H1 (cell line): ENCODE measurements at regions not wholly inside any gene's neighbourhood (a gene's known extent, or its start where the extent isn't known, plus 50 kb on each side); places are given as distances from the start of the nearest gene placed in this dataset.

Experiments
- CTCF ChIA-PET: fragments of 300-600 bp; sonication (Branson Sonifier 250); formaldehyde crosslinking; loops from one replicate; lab custom pipeline; 2021; ENCODE audit not compliant: partially characterized antibody; lab: Charles Lee
- POLR2A ChIA-PET: fragments of 300-600 bp; sonication (Branson Sonifier 250); formaldehyde crosslinking; loops from one replicate; lab custom pipeline; 2021; ENCODE audit warnings: inconsistent platforms; ENCODE audit not compliant: partially characterized antibody; lab: Charles Lee
- DNase-seq, 2 experiments: peaks; one replicate each; pipeline versions ENCODE4 v3.0.0 to v3.0.0-alpha.2; 2010 to 2022; ENCODE audit warnings: low spot score in 2 of 2, low read depth in 1 of 2, mixed read lengths in 1 of 2
- FAIRE-seq: peaks from 2 replicates; lab custom pipeline; 2011; peaks lifted over from hg19 to GRCh38; lab: Jason Lieb, UNC
- H2AFZ ChIP-seq: 2 replicates; pipeline ENCODE4 v1.8.1; 2012; ENCODE audit warnings: low read length, inconsistent platforms
- H2AK5ac ChIP-seq: 2 replicates; pipeline ENCODE4 v1.6.1; 2013; ENCODE audit warnings: low read depth, low read length
- H2BK120ac ChIP-seq: replicated peaks from 2 replicates; pipeline ENCODE3; 2013; ENCODE audit warnings: low read depth, low read length, inconsistent platforms
- H2BK12ac ChIP-seq: 2 replicates; pipeline ENCODE4 v1.6.1; 2013; ENCODE audit warnings: low read depth, low read length
- H2BK15ac ChIP-seq: 2 replicates; pipeline ENCODE4 v1.6.1; 2013; ENCODE audit warnings: low read length
- H2BK20ac ChIP-seq: 2 replicates; pipeline ENCODE4 v1.6.1; 2013; ENCODE audit warnings: low read length
- H2BK5ac ChIP-seq: 2 replicates; pipeline ENCODE4 v1.6.1; 2013; ENCODE audit warnings: low read depth, low read length
- H3K14ac ChIP-seq: 2 replicates; pipeline ENCODE4 v1.6.1; 2013; ENCODE audit warnings: inconsistent platforms; ENCODE audit not compliant: insufficient read length
- H3K18ac ChIP-seq: 2 replicates; pipeline ENCODE4 v1.6.1; 2013; ENCODE audit warnings: low read length; ENCODE audit errors: extremely low read depth
- H3K23ac ChIP-seq: 2 replicates; pipeline ENCODE4 v1.6.1; 2013; ENCODE audit warnings: inconsistent platforms; ENCODE audit not compliant: insufficient read length
- H3K23me2 ChIP-seq: 2 replicates; pipeline ENCODE4 v1.6.1; 2013; ENCODE audit warnings: low read depth, low read length
- H3K27ac ChIP-seq: 2 replicates; pipeline ENCODE4 v1.6.1; 2011; ENCODE audit warnings: low read depth, low read length, inconsistent platforms
- H3K27me3 ChIP-seq, 4 experiments: replicated peaks in 1 of 4; 1 replicate in 1 of 4; 2 replicates in 3 of 4; pipeline versions ENCODE4 v1.6.1 to v1.8.1; 2011 to 2013; ENCODE audit warnings: low read length in 3 of 4, mild to moderate bottlenecking in 3 of 4, inconsistent platforms in 2 of 4, mixed read lengths in 2 of 4, moderate library complexity in 1 of 4; ENCODE audit not compliant: control insufficient read depth in 3 of 4, insufficient read depth in 3 of 4; ENCODE audit errors: extremely low read depth in 1 of 4
- H3K36me3 ChIP-seq, 4 experiments: 2 replicates each; pipeline versions ENCODE4 v1.6.1 to v1.8.1; 2011 to 2013; ENCODE audit warnings: mild to moderate bottlenecking in 4 of 4, low read length in 3 of 4, moderate library complexity in 2 of 4, control low read depth in 1 of 4, inconsistent platforms in 1 of 4; ENCODE audit not compliant: insufficient read depth in 4 of 4, control insufficient read depth in 2 of 4
- H3K4ac ChIP-seq: replicated peaks from 2 replicates; pipeline ENCODE3; 2013; ENCODE audit warnings: low read length, low read depth, mixed read lengths, inconsistent platforms; ENCODE audit not compliant: insufficient read length
- H3K4me1 ChIP-seq, 4 experiments: replicated peaks in 1 of 4; 1 replicate in 1 of 4; 2 replicates in 3 of 4; pipeline versions ENCODE4 v1.6.1 to v1.8.1; 2011 to 2013; ENCODE audit warnings: low read length in 3 of 4, inconsistent platforms in 2 of 4, mixed read lengths in 1 of 4; ENCODE audit not compliant: insufficient read depth in 4 of 4, control insufficient read depth in 3 of 4
- H3K4me2 ChIP-seq, 2 experiments: 2 replicates each; pipeline versions ENCODE4 v1.6.1 to v1.8.1; 2011 to 2013; ENCODE audit warnings: low read depth in 2 of 2, low read length in 2 of 2, control low read depth in 1 of 2, inconsistent platforms in 1 of 2, mild to moderate bottlenecking in 1 of 2; ENCODE audit not compliant: insufficient read depth in 1 of 2
- H3K4me3 ChIP-seq, 4 experiments: fragments of 200-600, 300-600 bp in 1 of 4; sonication (generic), shearing (Covaris generic), sonication (Bioruptor Twin) in 1 of 4; 2 replicates each; pipeline versions ENCODE4 v1.5.1 to v1.8.1; 2011 to 2016; ENCODE audit warnings: low read length in 4 of 4, low read depth in 3 of 4, control low read depth in 2 of 4, inconsistent platforms in 2 of 4, mild to moderate bottlenecking in 2 of 4, mixed read lengths in 1 of 4, moderate library complexity in 1 of 4; ENCODE audit not compliant: insufficient read depth in 2 of 4; ENCODE audit errors: extremely low read depth in 1 of 4
- H3K56ac ChIP-seq: replicated peaks from 2 replicates; pipeline ENCODE3; 2013; ENCODE audit warnings: low read depth, mild to moderate bottlenecking, mixed read lengths, low read length, inconsistent platforms; ENCODE audit not compliant: insufficient read length
- H3K79me1 ChIP-seq: 2 replicates; pipeline ENCODE4 v1.6.1; 2013; ENCODE audit warnings: low read depth, low read length, control low read depth
- H3K79me2 ChIP-seq, 2 experiments: 2 replicates each; pipeline versions ENCODE4 v1.6.1 to v1.8.1; 2012 to 2013; ENCODE audit warnings: low read length in 2 of 2, mild to moderate bottlenecking in 2 of 2, inconsistent platforms in 1 of 2; ENCODE audit not compliant: insufficient read depth in 2 of 2, control insufficient read depth in 1 of 2
- H3K9ac ChIP-seq, 4 experiments: replicated peaks in 1 of 4; 1 replicate in 1 of 4; 2 replicates in 3 of 4; pipeline versions ENCODE4 v1.6.1 to v1.8.1; 2011 to 2013; ENCODE audit warnings: low read depth in 3 of 4, low read length in 3 of 4, control low read depth in 2 of 4, mild to moderate bottlenecking in 2 of 4, moderate library complexity in 2 of 4, inconsistent platforms in 1 of 4; ENCODE audit errors: extremely low read depth in 1 of 4
- H3K9me3 ChIP-seq, 2 experiments: 2 replicates each; pipeline versions ENCODE4 v1.6.1 to v1.8.1; 2012 to 2013; ENCODE audit warnings: mild to moderate bottlenecking in 2 of 2, moderate library complexity in 2 of 2, control low read depth in 1 of 2, inconsistent platforms in 1 of 2, low read depth in 1 of 2, low read length in 1 of 2, mixed read lengths in 1 of 2; ENCODE audit not compliant: insufficient read depth in 2 of 2
- H4K20me1 ChIP-seq, 2 experiments: replicated peaks in 1 of 2; 2 replicates each; pipeline versions ENCODE3 to v1.8.1; 2011 to 2013; ENCODE audit warnings: inconsistent platforms in 2 of 2, low read length in 2 of 2, mild to moderate bottlenecking in 1 of 2; ENCODE audit not compliant: insufficient read depth in 2 of 2, control insufficient read depth in 1 of 2
- H4K5ac ChIP-seq: 2 replicates; pipeline ENCODE4 v1.6.1; 2013; ENCODE audit warnings: low read length, low read depth, mixed read lengths, inconsistent platforms; ENCODE audit not compliant: insufficient read length
- H4K8ac ChIP-seq: 2 replicates; pipeline ENCODE4 v1.8.0; 2013; ENCODE audit warnings: mild to moderate bottlenecking, moderate library complexity, low read length, inconsistent platforms; ENCODE audit not compliant: insufficient read depth; ENCODE audit errors: extremely low read depth
- H4K91ac ChIP-seq: replicated peaks from 2 replicates; pipeline ENCODE3; 2013; ENCODE audit warnings: low read length, mixed read lengths, inconsistent platforms; ENCODE audit not compliant: insufficient read length
- ATF3 ChIP-seq: IDR thresholded peaks from 2 replicates; pipeline ENCODE4 v1.6.1; 2011; ENCODE audit warnings: low read depth, mild to moderate bottlenecking, low read length; ENCODE audit not compliant: insufficient read depth
- CEBPB ChIP-seq: IDR thresholded peaks from 2 replicates; pipeline ENCODE4 v1.6.1; 2012; ENCODE audit warnings: low read depth, low read length
- CREB1 ChIP-seq: IDR thresholded peaks from 2 replicates; pipeline ENCODE4 v1.6.1; 2012; ENCODE audit warnings: inconsistent platforms
- EGR1 ChIP-seq: IDR thresholded peaks from 2 replicates; pipeline ENCODE4 v1.6.1; 2011; ENCODE audit warnings: low read depth, low read length, borderline replicate concordance
- EP300 ChIP-seq, 2 experiments: IDR thresholded peaks; 1 replicate in 1 of 2; 2 replicates in 1 of 2; pipeline ENCODE4 v1.6.1; 2011 to 2012; ENCODE audit warnings: low read depth in 2 of 2, low read length in 2 of 2, mild to moderate bottlenecking in 2 of 2, borderline replicate concordance in 1 of 2, inconsistent platforms in 1 of 2, moderate library complexity in 1 of 2
- KDM1A ChIP-seq: fragments of 200-600, 300-600 bp; sonication (generic); IDR thresholded peaks from 2 replicates; pipeline ENCODE4 v1.7.1; 2016; ENCODE audit warnings: mild to moderate bottlenecking, low read length, borderline replicate concordance
- PHF8 ChIP-seq: fragments of 200-600 bp; sonication (generic); conservative IDR thresholded peaks from 2 replicates; pipeline ENCODE4 v1.7.1; 2012; ENCODE audit warnings: low read depth, mild to moderate bottlenecking, inconsistent platforms, low read length, moderate library complexity
- POLR2A ChIP-seq, 2 experiments: IDR thresholded peaks; 1 replicate in 1 of 2; 2 replicates in 1 of 2; pipeline ENCODE4 v1.6.1; 2011; ENCODE audit warnings: low read depth in 2 of 2, low read length in 2 of 2, mild to moderate bottlenecking in 2 of 2; ENCODE audit errors: control extremely low read depth in 1 of 2
- RFX5 ChIP-seq: IDR thresholded peaks from 2 replicates; pipeline ENCODE4 v1.6.1; 2011; ENCODE audit warnings: low read depth, low read length, improper control_type of control experiment, borderline replicate concordance
- SAP30 ChIP-seq: fragments of 300-600 bp; sonication (generic); IDR thresholded peaks from 2 replicates; pipeline ENCODE4 v1.7.1; 2012; ENCODE audit warnings: low read length, moderate library complexity, mild to moderate bottlenecking, inconsistent platforms; ENCODE audit not compliant: insufficient read depth, insufficient replicate concordance
- TAF7 ChIP-seq: optimal IDR thresholded peaks from 2 replicates; pipeline ENCODE3; 2011; ENCODE audit warnings: low read depth, mild to moderate bottlenecking, inconsistent platforms, low read length, moderate library complexity, borderline replicate concordance
- TBP ChIP-seq: IDR thresholded peaks from 2 replicates; pipeline ENCODE4 v1.6.1; 2011; ENCODE audit warnings: low read depth, low read length, improper control_type of control experiment
- WGBS, 2 experiments: shearing (Covaris generic) in 1 of 2; methylation state at CpG; one replicate each; pipeline versions ENCODE4 v1.1.6 to v1.1.7; 2013 to 2015; ENCODE audit warnings: low lambda C conversion rate in 2 of 2, mixed read lengths in 2 of 2, inconsistent platforms in 1 of 2, low coverage in 1 of 2, missing lambda C conversion rate in 1 of 2; ENCODE audit not compliant: insufficient replicate concordance in 2 of 2, insufficient coverage in 1 of 2, insufficient read length in 1 of 2; ENCODE audit errors: extremely low coverage in 1 of 2, missing lambda C conversion rate in 1 of 2; 5-methylcytosine and 5-hydroxymethylcytosine counted together
- TF ChIP-seq, protein P1 (sequence below): IDR thresholded peaks from 2 replicates; pipeline ENCODE4 v1.6.1; 2012; ENCODE audit warnings: inconsistent platforms
- TF ChIP-seq, protein P2 (sequence below): IDR thresholded peaks from 2 replicates; pipeline ENCODE4 v1.6.1; 2012; ENCODE audit warnings: inconsistent platforms

- no peaks in the 10 kb centered on the region for H3K9me3 ChIP-seq
- H3K27ac ChIP-seq, result no peak overlapping the region
- H3K56ac ChIP-seq, result no peak overlapping the region
- H4K8ac ChIP-seq, result no peak overlapping the region
- H2AFZ ChIP-seq, result no peak overlapping the region
- peak overlapping the region; percentile 19 for H3K18ac ChIP-seq
- no peak overlapping the region for H3K9ac ChIP-seq
- H3K4me1 ChIP-seq, result peaks cover 0 to 4% (median 1%) of the 10 kb centered on the region in 4 experiments; a peak in 2 of 7 replicates
- H2AK5ac ChIP-seq, result no peak overlapping the region
- H3K14ac ChIP-seq, result no peak overlapping the region
- no peak overlapping the region for H2BK15ac ChIP-seq
- H2BK12ac ChIP-seq, result 0 out of 2 replicates have a peak overlapping the region, but pooled peaks have one; percentile 39
- H4K5ac ChIP-seq, result no peak overlapping the region
- H2BK20ac ChIP-seq, result no peak overlapping the region
- no peak for FAIRE-seq
- CTCF ChIA-PET, result interaction anchor here (1.1 kb wide), 1 partner anchor 10 kb away, joined by 3 read pairs; no protein-coding TSS in a partner anchor
- peaks cover 0 to 2% of the 10 kb centered on the region in 2 experiments for H4K20me1 ChIP-seq
- no peaks in the 10 kb centered on the region for H3K23me2 ChIP-seq
- no peaks in the 10 kb centered on the region for H3K79me2 ChIP-seq
- no peak overlapping the region for H2BK120ac ChIP-seq
- no peak overlapping the region for H4K91ac ChIP-seq
- no peaks in the 10 kb centered on the region for H3K36me3 ChIP-seq
- no peaks in the 10 kb centered on the region for H3K79me1 ChIP-seq
- WGBS, 2 experiments, result 96% methylated on average over 6 of the region's 8 CpGs; no CpG with 5 or more reads in 1 of the 2 experiments
- no peak overlapping the region for H3K4ac ChIP-seq
- H3K4me3 ChIP-seq, result no peak overlapping the region
- no peak overlapping the region for H3K4me2 ChIP-seq
- no peak for DNase-seq
- no peak overlapping the region for H3K23ac ChIP-seq
- H2BK5ac ChIP-seq, result no peak overlapping the region
- POLR2A ChIA-PET, result interaction anchor here (0.9 kb wide), 1 partner anchor 293 kb away, joined by 3 read pairs; no protein-coding TSS in a partner anchor
- H3K27me3 ChIP-seq, result no peaks in the 10 kb centered on the region
- TF ChIP-seq SAP30, result no peak
- TF ChIP-seq PHF8, result no peak
- no peak for TF ChIP-seq RFX5
- TF ChIP-seq, protein P1, sequence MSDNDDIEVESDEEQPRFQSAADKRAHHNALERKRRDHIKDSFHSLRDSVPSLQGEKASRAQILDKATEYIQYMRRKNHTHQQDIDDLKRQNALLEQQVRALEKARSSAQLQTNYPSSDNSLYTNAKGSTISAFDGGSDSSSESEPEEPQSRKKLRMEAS, result no peak
- no peak for TF ChIP-seq EP300 (IDR thresholded peaks at IDR 0.05; ENCODE audit: borderline replicate concordance in 1 of 2, low read depth in 2 of 2, low read length in 2 of 2)
- TF ChIP-seq, protein P2, sequence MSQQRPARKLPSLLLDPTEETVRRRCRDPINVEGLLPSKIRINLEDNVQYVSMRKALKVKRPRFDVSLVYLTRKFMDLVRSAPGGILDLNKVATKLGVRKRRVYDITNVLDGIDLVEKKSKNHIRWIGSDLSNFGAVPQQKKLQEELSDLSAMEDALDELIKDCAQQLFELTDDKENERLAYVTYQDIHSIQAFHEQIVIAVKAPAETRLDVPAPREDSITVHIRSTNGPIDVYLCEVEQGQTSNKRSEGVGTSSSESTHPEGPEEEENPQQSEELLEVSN, result no peak
- no peak for TF ChIP-seq KDM1A
- no peak for TF ChIP-seq CREB1
- TF ChIP-seq TAF7, result no peak
- TF ChIP-seq CEBPB, result no peak
- no peak for TF ChIP-seq ATF3
- TF ChIP-seq EGR1, result no peak
- TF ChIP-seq TBP, result no peak
- no peak for TF ChIP-seq POLR2A (IDR thresholded peaks at IDR 0.05; ENCODE audit: control extremely low read depth in 1 of 2, low read depth in 2 of 2, low read length in 2 of 2)
Observed at GRCh38 chr6:168242940-168243225, 76.7 kb downstream of the DACT2 start.
